DND-41 (cell line): ENCODE measurements at regions not wholly inside any gene's neighbourhood (a gene's known extent, or its start where the extent isn't known, plus 50 kb on each side); places are given as distances from the start of the nearest gene placed in this dataset.

Source experiments
- ATAC-seq: fragments of 200-7000 bp; cut with Tn5 transposase; 3 replicates; pipeline ENCODE4 v1.9.1; 2021; ENCODE audit warnings: low read depth; ENCODE audit not compliant: insufficient read depth
- DNase-seq: peaks from one replicate; pipeline ENCODE4 v3.0.0-alpha.2; 2020
- H2AFZ ChIP-seq: 2 replicates; pipeline ENCODE4 v1.6.0; 2012; ENCODE audit warnings: low read depth, low read length
- H3K27ac ChIP-seq: 2 replicates; pipeline ENCODE4 v1.5.1; 2012; ENCODE audit warnings: low read length, inconsistent platforms
- H3K27me3 ChIP-seq: fragments of 200-600 bp; sonication (generic); 2 replicates; pipeline ENCODE4 v1.6.0; 2012; ENCODE audit warnings: low read length, mild to moderate bottlenecking, inconsistent platforms; ENCODE audit not compliant: insufficient read depth, poor library complexity
- H3K36me3 ChIP-seq: 2 replicates; pipeline ENCODE4 v1.5.1; 2012; ENCODE audit warnings: low read length, inconsistent platforms; ENCODE audit not compliant: insufficient read depth
- H3K4me1 ChIP-seq: 2 replicates; pipeline ENCODE4 v1.5.1; 2012; ENCODE audit warnings: mild to moderate bottlenecking, low read length; ENCODE audit not compliant: insufficient read depth
- H3K4me2 ChIP-seq: 2 replicates; pipeline ENCODE4 v1.6.0; 2012; ENCODE audit warnings: mild to moderate bottlenecking, moderate library complexity, low read length, inconsistent platforms; ENCODE audit not compliant: insufficient read depth
- H3K4me3 ChIP-seq, 2 experiments: fragments of 200-600 bp in 1 of 2; shearing (Covaris generic) in 1 of 2; 2 replicates each; pipeline ENCODE4 v1.5.1; 2012 to 2016; ENCODE audit warnings: inconsistent platforms in 2 of 2, low read length in 2 of 2, mild to moderate bottlenecking in 2 of 2, low read depth in 1 of 2, moderate library complexity in 1 of 2
- H3K79me2 ChIP-seq: 2 replicates; pipeline ENCODE4 v1.6.0; 2012; ENCODE audit warnings: low read length, inconsistent platforms; ENCODE audit not compliant: insufficient read depth
- H3K9ac ChIP-seq: 2 replicates; pipeline ENCODE4 v1.6.0; 2012; ENCODE audit warnings: low read depth, mild to moderate bottlenecking, inconsistent platforms, low read length, moderate library complexity
- H3K9me3 ChIP-seq: 2 replicates; pipeline ENCODE4 v1.5.1; 2012; ENCODE audit warnings: low read length, moderate library complexity, mild to moderate bottlenecking, inconsistent platforms; ENCODE audit not compliant: insufficient read depth, severe bottlenecking
- H4K20me1 ChIP-seq: 2 replicates; pipeline ENCODE4 v1.6.0; 2012; ENCODE audit warnings: low read length; ENCODE audit not compliant: insufficient read depth
- EZH2 ChIP-seq: IDR thresholded peaks from 3 replicates; pipeline ENCODE4 v1.6.1; 2012; ENCODE audit warnings: borderline replicate concordance, low read depth, mild to moderate bottlenecking, moderate library complexity, low read length, inconsistent platforms; ENCODE audit not compliant: severe bottlenecking
- TF ChIP-seq, protein P1 (sequence below): IDR thresholded peaks from 2 replicates; pipeline ENCODE4 v1.5.1; 2012; ENCODE audit warnings: borderline replicate concordance, low read length, moderate library complexity, mild to moderate bottlenecking; ENCODE audit not compliant: poor library complexity, severe bottlenecking; ENCODE audit errors: extremely low read depth

GRCh38 chr11:90555477-90555876, 332.6 kb upstream of the CHORDC1 start:
- ATAC-seq = no peak
- Histone ChIP-seq H3K36me3 (no peaks in the 10 kb centered on the region), H3K9me3 (no peaks in the 10 kb centered on the region), H3K9ac (no peak overlapping the region), H3K4me2 (no peak overlapping the region), H2AFZ (no peak overlapping the region), H3K27me3 (no peaks in the 10 kb centered on the region), H4K20me1 (no peaks in the 10 kb centered on the region), H3K4me3 (no peak overlapping the region), H3K27ac (no peak overlapping the region), H3K79me2 (no peaks in the 10 kb centered on the region), H3K4me1 (no peaks in the 10 kb centered on the region)
- no peak for DNase-seq
- TF ChIP-seq, protein P1, sequence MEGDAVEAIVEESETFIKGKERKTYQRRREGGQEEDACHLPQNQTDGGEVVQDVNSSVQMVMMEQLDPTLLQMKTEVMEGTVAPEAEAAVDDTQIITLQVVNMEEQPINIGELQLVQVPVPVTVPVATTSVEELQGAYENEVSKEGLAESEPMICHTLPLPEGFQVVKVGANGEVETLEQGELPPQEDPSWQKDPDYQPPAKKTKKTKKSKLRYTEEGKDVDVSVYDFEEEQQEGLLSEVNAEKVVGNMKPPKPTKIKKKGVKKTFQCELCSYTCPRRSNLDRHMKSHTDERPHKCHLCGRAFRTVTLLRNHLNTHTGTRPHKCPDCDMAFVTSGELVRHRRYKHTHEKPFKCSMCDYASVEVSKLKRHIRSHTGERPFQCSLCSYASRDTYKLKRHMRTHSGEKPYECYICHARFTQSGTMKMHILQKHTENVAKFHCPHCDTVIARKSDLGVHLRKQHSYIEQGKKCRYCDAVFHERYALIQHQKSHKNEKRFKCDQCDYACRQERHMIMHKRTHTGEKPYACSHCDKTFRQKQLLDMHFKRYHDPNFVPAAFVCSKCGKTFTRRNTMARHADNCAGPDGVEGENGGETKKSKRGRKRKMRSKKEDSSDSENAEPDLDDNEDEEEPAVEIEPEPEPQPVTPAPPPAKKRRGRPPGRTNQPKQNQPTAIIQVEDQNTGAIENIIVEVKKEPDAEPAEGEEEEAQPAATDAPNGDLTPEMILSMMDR = no peak
- TF ChIP-seq EZH2 = no peak

DNA sequence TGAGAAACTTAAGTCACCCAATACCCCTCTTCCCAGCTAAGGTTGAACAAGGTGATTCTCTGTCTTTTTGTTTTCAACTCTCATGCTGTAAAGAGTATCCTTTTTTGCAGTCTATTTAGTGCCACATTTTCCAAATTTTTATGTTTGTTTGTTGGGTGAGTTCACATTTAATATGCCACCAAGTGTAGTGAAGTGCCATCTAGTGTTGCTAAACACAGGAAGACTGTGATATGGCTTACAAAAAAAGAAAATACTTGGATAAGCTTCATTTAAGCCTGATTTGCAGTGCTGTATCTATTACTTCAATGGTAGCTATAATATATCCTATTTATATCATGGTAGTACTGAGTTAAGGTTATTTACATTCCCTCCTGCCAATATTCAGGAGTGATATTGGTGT, 319.2 kb upstream of the CHORDC1 start:
- Histone ChIP-seq H2AFZ (no peak overlapping the region), H3K4me2 (no peak overlapping the region), H3K9ac (no peak overlapping the region), H3K4me3 (no peak overlapping the region), H3K9me3 (no peaks in the 10 kb centered on the region), H3K4me1 (no peaks in the 10 kb centered on the region), H3K36me3 (no peaks in the 10 kb centered on the region), H3K27ac (no peak overlapping the region), H4K20me1 (no peaks in the 10 kb centered on the region), H3K27me3 (no peaks in the 10 kb centered on the region), H3K79me2 (no peaks in the 10 kb centered on the region)
- DNase-seq = no peak
- ATAC-seq = no peak
- TF ChIP-seq, protein P1 = no peak
- TF ChIP-seq EZH2 = no peak

GRCh38 chr11:90536301-90536700, 313.5 kb upstream of the CHORDC1 start:
- ATAC-seq (no peak), DNase-seq (no peak)
- no peaks in the 10 kb centered on the region for H3K36me3 ChIP-seq
- H3K4me3 ChIP-seq = no peak overlapping the region
- no peaks in the 10 kb centered on the region for H3K4me1 ChIP-seq
- H3K79me2 ChIP-seq = no peaks in the 10 kb centered on the region
- H3K9ac ChIP-seq = no peak overlapping the region
- H3K4me2 ChIP-seq = no peak overlapping the region
- H3K27me3 ChIP-seq = no peaks in the 10 kb centered on the region
- TF ChIP-seq EZH2 = no peak
- TF ChIP-seq, protein P1 = no peak
- no peaks in the 10 kb centered on the region for H3K9me3 ChIP-seq
- no peak overlapping the region for H2AFZ ChIP-seq
- no peaks in the 10 kb centered on the region for H4K20me1 ChIP-seq
- H3K27ac ChIP-seq = no peak overlapping the region

DNA sequence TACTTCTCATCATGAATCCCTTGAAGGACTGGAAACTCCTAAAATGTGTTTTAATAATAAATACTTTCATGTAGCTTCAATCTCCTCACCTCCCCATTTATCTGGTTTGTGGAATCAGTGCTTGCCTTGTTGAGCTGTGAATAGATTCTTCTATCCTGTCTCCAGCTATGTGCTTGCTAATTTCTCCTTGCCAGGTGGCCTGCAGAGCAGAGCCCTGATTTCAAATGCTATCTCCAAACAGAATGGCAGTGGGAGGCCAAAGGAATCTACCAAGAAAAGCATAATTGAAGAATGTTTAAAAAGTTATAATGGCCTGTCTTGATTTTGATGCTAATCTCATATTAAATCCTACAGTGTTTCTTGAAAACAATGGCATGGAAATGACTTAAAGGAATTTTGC, 309.3 kb upstream of the CHORDC1 start:
- Histone ChIP-seq H2AFZ (no peak overlapping the region), H3K79me2 (no peaks in the 10 kb centered on the region), H3K4me1 (no peaks in the 10 kb centered on the region), H3K36me3 (no peaks in the 10 kb centered on the region), H3K27me3 (no peaks in the 10 kb centered on the region), H4K20me1 (no peaks in the 10 kb centered on the region), H3K9me3 (no peaks in the 10 kb centered on the region), H3K9ac (no peak overlapping the region), H3K4me2 (no peak overlapping the region), H3K4me3 (no peak overlapping the region), H3K27ac (no peak overlapping the region)
- TF ChIP-seq, protein P1 = no peak
- TF ChIP-seq EZH2 = no peak
- DNase-seq (no peak), ATAC-seq (no peak)
